ENCODE measurements at regions not wholly inside any gene's neighbourhood (a gene's known extent, or its start where the extent isn't known, plus 50 kb on each side); places are given as distances from the start of the nearest gene placed in this dataset.
A peak's percentile ranks its signal among the peaks of the same experiment; 100 is the strongest.

GRCh38 chr21:31566611-31567010 lies 92.9 kb upstream of the SOD1 start:
- DNase-seq (ENCODE audit: low spot score) (no peak), FAIRE-seq (no peak)

- DNase-seq (ENCODE audit: low spot score) (no peak), FAIRE-seq (no peak)
Measured at GRCh38 chr21:31566064-31566463, 93.4 kb upstream of the SOD1 start.

DNA sequence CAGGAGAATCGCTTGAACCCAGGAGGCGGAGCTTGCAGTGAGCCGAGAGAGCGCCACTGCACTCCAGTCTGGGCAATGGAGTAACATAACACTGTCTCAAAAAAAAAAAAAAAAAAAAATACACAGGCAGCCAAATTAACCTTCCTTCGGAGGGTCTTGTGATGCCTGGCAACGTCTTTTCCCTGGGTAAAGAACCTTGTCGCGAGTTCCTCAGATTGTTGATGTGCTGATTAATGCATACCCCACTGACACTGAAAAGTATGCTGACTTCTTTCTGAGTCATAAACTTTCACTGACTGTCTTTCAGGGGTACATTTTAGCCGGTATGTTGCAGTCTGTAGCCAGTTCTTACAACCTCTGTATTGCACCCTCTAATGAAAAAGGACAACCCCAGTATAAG lies 95.1 kb upstream of the SOD1 start:
- no peak for DNase-seq (ENCODE audit: low spot score)
- FAIRE-seq: peak; percentile 92

DNA sequence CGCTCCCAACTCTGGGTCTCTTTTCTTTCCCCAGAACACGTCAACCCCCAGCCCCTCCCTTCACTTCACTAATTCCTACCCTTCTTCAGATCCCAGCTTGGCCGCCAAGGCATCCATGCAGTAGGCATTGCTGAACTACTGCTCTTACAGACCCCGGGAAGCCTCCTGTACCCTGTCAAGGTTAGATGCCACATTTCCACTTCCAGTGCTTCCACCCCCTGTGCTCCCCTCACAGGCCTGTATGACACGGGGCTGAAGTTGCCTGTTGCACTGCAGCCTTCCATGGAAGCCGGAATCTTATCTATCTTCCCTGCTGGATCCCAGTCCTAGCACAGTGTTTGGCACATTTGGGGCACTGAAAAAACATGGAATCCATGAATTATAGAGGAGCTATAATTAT lies 99.0 kb upstream of the SOD1 start:
- DNase-seq (ENCODE audit: low spot score): no peak
- FAIRE-seq: no peak

DNA sequence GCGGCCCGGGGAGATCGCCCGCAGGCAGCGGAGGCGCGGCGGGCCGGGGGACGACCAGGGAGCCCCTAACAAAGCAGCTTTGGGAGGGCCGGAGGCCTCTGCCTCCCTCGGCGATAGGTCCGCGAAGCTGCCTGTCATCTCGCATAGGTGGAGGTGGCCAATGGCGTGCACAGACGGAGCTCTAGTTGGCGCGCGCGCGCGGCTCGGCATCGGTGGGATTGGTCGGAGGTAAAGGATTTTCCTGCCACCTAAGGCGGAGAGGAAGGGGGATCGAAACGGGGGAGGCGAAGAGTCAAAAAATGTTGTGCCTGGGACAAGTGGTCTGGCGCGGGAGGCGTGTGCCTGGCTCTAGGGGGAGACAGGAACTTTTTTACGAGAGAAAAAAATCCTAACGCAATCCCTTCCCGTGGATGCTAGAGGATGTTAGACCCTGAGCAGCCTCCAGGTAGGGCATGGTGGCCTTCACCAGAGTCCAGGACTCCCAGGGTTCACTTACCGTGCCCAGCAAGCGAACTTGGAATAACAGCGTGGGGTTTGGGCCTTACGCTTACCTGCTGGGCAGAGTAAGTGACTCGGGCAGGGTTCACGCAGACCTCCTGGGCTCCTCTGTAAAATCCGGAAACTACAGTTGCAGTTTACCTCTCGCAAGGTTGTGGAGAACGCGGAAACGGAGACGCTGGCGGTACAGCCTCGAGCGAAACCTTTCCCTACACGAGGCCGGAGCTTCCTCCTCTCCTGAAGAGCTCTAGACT lies 99.9 kb upstream of the SOD1 start:
- DNase-seq (ENCODE audit: low spot score): peak; percentile 99
- peak; percentile 99 for FAIRE-seq

DNA sequence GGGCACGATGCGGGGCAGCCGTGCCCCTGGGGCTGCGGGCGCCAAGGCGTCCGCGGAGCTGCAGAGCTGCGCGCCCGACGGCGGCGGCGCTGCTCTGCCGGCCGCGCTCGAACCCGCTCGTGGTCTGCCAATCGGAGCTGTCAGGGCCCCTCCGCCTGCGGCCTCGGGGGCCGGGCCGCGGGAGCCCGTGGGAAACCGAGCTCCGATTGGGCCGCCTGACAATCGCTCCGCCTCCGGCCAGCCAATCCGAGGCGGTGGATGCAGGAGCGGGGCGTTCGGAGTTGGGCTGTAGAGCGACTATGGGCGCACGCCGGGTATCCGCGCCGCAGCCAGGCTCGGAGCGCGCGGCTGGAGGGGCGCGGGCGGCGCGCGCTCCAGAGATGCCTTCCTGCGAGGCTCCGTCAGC lies 100.5 kb upstream of the SOD1 start:
- DNase-seq (ENCODE audit: low spot score) (peak; percentile 100), FAIRE-seq (no peak)

GRCh38 chr21:31558189-31558961 lies 101.1 kb upstream of the SOD1 start:
- DNase-seq (ENCODE audit: low spot score): no peak
- no peak for FAIRE-seq

GRCh38 chr21:31557421-31558188 lies 101.9 kb upstream of the SOD1 start:
- FAIRE-seq: peak; percentile 74
- no peak for DNase-seq (ENCODE audit: low spot score)

DNA sequence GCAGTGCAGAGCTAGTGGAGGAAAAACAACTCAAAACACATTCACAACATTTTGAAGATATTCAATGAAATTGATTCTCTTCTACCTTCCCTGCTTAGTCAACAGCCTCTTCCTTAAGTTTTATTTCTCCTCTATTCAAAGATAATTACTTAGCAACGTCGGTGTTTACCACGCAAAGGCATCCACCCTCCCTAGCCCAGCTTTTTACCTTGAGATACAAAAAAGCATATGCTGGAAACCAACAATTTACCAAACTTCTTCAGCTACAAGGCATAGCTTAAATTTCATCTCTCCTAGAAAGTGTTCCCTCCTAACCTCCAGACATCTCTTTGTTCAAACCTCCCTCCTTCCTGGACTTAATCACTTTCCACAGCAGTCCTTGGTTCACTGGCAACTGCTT lies 102.8 kb upstream of the SOD1 start:
- DNase-seq (ENCODE audit: low spot score) (no peak), FAIRE-seq (peak; percentile 73)

GRCh38 chr21:31555741-31556191 lies 103.7 kb upstream of the SOD1 start:
- DNase-seq (ENCODE audit: low spot score) (no peak), FAIRE-seq (no peak)

GRCh38 chr21:31554511-31555022 lies 104.9 kb upstream of the SOD1 start:
- DNase-seq (ENCODE audit: low spot score) (peak; percentile 85), FAIRE-seq (peak; percentile 88)

DNA sequence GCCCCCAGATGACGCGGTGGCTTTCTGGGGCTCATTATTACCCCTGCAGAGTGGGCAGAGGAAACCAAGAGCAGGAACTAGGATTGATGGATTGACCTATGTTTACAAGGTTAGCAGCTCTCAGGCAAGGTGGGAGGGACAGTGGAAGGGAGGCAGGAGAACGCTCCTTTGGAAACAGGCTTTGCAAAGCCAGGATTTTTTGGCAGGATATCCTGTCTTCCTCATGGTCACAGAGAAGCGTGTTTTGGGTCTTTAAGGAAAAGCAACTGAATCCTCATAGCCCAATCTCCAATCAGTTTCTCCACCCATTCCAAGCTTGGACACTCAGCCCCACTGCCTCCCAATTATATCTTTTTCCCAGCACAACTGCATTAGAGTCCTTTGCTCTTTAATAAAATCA lies 105.6 kb upstream of the SOD1 start:
- no peak for DNase-seq (ENCODE audit: low spot score)
- no peak for FAIRE-seq

- no peak for FAIRE-seq
Measured at GRCh38 chr21:31553461-31553860, 106.0 kb upstream of the SOD1 start.

GRCh38 chr21:31552826-31553225 lies 106.7 kb upstream of the SOD1 start:
- no peak for DNase-seq (ENCODE audit: low spot score)
- no peak for FAIRE-seq

More at GRCh38 chr21:31553461-31553860, 106.0 kb upstream of the SOD1 start:
- no peak for DNase-seq (ENCODE audit: low spot score)

DNA sequence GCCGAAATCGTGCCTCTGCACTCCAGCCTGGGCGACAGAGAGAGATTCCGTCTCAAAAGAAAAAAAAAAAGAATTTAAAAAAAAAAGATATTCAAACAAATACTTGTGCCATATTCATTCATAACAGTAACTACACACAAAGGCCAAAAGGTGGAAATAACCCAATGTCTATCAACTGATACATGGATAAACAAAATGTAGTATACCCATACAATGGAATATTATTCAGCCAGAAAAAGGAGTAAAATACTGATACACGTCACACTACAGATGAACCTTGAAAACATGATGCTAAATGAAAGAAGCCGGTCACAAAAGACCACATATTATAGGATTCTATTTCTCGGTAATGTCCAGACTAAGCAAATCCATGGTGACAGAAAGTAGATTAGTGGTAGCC lies 109.4 kb upstream of the SOD1 start:
- DNase-seq (ENCODE audit: low spot score): no peak
- FAIRE-seq: no peak

GRCh38 chr21:31548688-31549087 lies 110.8 kb upstream of the SOD1 start:
- DNase-seq (ENCODE audit: low spot score) (no peak), FAIRE-seq (peak; percentile 77)

GRCh38 chr21:31546443-31547170 lies 112.9 kb upstream of the SOD1 start:
- FAIRE-seq: no peak
- no peak for DNase-seq (ENCODE audit: low spot score)

DNA sequence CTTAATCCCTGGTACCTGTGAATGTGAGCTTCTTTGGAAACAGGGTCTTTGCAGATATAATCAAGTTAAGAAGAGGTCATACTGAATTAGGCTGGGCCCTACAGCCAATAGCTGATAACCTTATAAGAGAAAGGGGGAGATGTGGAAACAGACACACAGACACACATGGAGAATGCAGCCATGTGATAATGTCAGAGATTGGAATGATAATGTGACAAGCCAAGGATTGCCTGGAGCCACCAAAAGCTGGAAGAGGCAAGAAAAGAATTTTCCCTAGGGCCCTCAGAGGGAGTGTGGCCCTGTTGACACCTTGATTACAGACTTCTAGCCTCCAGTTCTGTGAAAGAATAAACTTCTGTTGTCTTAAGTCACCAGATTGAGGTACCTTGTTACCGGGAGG lies 114.5 kb upstream of the SOD1 start:
- DNase-seq (ENCODE audit: low spot score) (no peak), FAIRE-seq (no peak)

DNA sequence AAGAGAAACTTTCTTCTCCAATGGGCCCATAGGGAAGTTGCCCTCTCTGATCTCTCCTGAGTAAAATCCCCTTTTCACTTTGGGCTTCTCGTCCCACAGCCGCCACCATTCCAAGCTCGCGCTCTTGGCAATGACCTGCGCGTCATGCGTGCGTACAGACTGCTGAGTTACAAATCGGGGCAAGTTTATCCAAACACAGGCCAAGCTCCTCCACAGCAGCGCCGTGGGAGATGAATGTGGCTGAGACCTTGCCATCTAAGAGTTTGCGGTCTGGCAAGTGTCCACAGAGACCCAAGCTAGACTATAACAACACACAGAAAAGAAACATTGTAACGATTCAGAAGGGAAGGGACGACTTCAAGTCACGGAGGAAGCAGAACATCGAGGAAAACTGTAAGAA lies 116.3 kb upstream of the SOD1 start:
- DNase-seq (ENCODE audit: low spot score) (peak; percentile 53), FAIRE-seq (peak; percentile 77)

GRCh38 chr21:31538816-31539215 lies 120.7 kb upstream of the SOD1 start:
- DNase-seq (ENCODE audit: low spot score) (no peak), FAIRE-seq (no peak)

Data from urothelium cell line (cell line).